HepG2 (cell line): ENCODE measurements at regions not wholly inside any gene's neighbourhood (a gene's known extent, or its start where the extent isn't known, plus 50 kb on each side); places are given as distances from the start of the nearest gene placed in this dataset.

Experiments
- ASH2L ChIP-seq: fragments of 300-600, 200-600 bp; sonication (generic); IDR thresholded peaks from 2 replicates; pipeline ENCODE4 v1.7.0; 2017; ENCODE audit warnings: low read depth, mild to moderate bottlenecking, moderate library complexity, mixed read lengths, low read length; ENCODE audit not compliant: insufficient read length
- CTCF ChIP-seq: sonication (generic); formaldehyde crosslinking; IDR thresholded peaks from 2 replicates; pipeline ENCODE4 v1.5.0; 2020; ENCODE audit warnings: mild to moderate bottlenecking, missing genetic modification reagents, moderate library complexity
- MXD3 ChIP-seq: IDR thresholded peaks from 2 replicates; pipeline ENCODE4 v1.6.1; 2016; ENCODE audit warnings: mild to moderate bottlenecking, missing biosample characterization, missing genetic modification reagents
- POLR2A ChIP-seq, 2 experiments: IDR thresholded peaks; 2 replicates each; pipeline ENCODE4 v1.6.1; 2011; ENCODE audit warnings: low read depth in 2 of 2, low read length in 2 of 2, mild to moderate bottlenecking in 1 of 2, moderate library complexity in 1 of 2; ENCODE audit not compliant: insufficient read depth in 1 of 2
- RFXAP ChIP-seq: sonication (generic); formaldehyde crosslinking; IDR thresholded peaks from 2 replicates; pipeline ENCODE4 v1.4.0; 2020; ENCODE audit warnings: missing genetic modification reagents, borderline replicate concordance
- ZNF746 ChIP-seq: sonication (generic); formaldehyde crosslinking; IDR thresholded peaks from 2 replicates; pipeline ENCODE4 v1.8.0; 2022; ENCODE audit warnings: mild to moderate bottlenecking, missing genetic modification reagents

- TF ChIP-seq CTCF (CRISPR knock-in tag) (no peak), POLR2A (IDR thresholded peaks at IDR 0.05; ENCODE audit: insufficient read depth in 1 of 2, low read depth in 2 of 2, low read length in 2 of 2) (no peak), ASH2L (no peak), ZNF746 (CRISPR knock-in tag) (no peak), RFXAP (no peak), MXD3 (CRISPR knock-in tag) (no peak)
Observed at GRCh38 chr12:60196366-60196765, 600.5 kb downstream of the SLC16A7 start.
